HG02763 (cell line): ENCODE measurements at regions not wholly inside any gene's neighbourhood (a gene's known extent, or its start where the extent isn't known, plus 50 kb on each side); places are given as distances from the start of the nearest gene placed in this dataset.
"Not testable (repeated sequence)": the region's sequence is repeated elsewhere in the genome, so short reads cannot be mapped to it uniquely, and the experiment has no call there.

ENCODE experiments used
- ATAC-seq: cut with Tn5 transposase; IDR thresholded peaks from one replicate; pipeline ENCODE4 v1.9.1; 2021; ENCODE audit warnings: mild to moderate bottlenecking, moderate library complexity; ENCODE audit not compliant: unreplicated experiment

DNA sequence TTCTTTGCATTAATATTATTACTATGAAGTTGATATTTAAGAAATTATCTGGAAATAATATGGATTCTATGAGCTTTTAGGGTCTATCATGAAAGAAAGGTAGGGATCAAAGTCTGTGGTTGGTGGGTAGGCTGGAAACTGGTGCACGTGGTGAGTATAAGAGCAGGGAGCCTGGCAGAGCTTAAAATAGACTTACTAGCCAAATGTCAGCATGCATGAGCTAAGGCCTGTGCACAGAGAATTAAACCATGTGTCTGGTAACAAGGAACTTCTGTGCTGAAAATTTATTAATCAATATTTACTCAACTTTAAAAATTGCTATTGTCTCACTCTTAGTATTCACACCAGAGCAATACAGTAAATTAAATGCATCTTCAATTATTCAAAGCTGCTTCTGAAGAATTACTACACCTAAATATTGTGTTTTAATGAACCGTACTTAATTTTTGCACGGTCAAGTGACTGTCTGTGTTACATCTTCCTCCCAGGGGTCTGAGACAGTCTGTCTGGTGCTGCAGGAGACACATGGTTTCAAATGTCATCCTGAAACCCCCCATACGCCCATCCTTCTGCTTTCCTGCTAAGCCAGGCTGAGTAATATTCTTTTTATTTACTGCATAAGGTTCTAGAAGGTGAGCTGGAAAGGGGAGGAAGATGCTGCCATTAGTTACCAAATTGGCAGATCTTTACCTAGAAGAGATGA lies 161.0 kb upstream of the NLRP1 start:
- ATAC-seq: no peak

- no peak for ATAC-seq
These were observed 163.0 kb upstream of the NLRP1 start for GRCh38 chr17:5747276-5747675.

DNA sequence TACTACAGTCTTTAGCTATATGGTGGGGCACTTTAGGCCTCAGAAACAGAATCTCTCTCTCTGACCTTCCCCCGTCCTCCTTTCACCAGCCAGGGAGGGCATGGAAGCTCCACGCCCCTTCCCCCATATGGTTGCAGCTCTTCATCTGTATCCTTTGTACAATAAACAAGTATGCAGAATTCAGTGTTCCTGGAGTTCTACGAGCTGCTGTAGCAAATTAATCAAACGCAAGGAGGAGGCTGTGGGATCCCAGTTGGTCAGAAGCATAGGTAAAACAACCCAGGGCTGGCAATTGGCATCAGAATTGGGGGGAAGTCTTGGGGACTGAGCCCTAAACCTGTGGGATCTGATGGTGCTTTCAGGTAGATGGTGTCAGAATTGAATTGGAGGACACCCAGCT lies 163.7 kb upstream of the NLRP1 start:
- ATAC-seq: no peak

- no peak for ATAC-seq
These were observed 169.1 kb upstream of the NLRP1 start for GRCh38 chr17:5753421-5753820.

DNA sequence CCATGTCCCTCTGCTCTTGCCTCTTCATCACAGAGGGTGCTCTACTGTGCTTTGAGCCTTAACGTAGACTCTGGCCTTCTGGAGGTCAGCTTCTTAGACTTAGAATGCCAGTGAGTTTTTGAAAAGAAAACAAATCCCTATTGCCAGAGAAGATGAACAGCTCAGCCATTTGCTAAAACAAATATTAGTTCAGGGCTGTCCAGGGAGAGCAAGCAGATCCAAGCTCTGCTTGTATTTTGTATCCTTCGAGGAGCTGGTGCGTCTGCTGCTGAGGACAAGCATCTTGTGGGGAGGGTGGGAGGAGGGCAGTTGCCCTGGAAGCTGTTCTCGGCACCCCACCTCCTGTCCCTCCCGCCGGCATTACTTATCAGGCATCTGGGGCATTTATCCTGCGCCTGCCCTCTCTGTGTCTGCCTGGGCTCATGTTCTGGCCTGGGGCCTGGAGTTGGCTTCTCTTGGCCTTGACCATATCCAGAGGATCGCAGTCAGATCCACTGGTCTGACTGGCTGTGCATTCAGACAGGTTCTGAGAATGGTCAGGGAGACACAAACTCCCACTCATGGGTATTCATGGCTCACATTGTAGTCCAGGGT lies 173.1 kb upstream of the NLRP1 start:
- no peak for ATAC-seq

- no peak for ATAC-seq
These were observed 174.3 kb upstream of the NLRP1 start for GRCh38 chr17:5758651-5759050.

GRCh38 chr17:5759501-5759925 lies 175.2 kb upstream of the NLRP1 start:
- no peak for ATAC-seq

DNA sequence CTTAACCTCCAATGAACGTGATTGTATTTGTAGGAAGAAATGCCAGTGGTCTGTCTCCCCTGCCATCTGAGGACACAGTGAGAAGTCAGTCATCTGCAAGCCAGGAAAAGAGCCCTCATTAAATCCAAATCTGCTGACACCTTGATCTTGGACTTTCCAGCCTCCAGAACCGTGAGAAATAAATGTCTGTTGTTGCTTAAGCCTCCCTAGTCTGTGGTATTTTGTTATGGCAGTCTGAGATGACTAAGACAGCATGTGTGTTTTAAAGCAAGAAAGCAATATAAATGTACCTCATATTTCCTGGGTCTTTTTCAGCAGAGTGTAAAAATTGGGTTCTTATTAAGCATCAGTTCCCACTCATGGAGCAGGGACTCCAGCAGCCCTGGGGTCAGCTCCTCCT lies 177.9 kb upstream of the NLRP1 start:
- no peak for ATAC-seq

- no peak for ATAC-seq
These were observed 179.4 kb upstream of the NLRP1 start for GRCh38 chr17:5763595-5764306.

DNA sequence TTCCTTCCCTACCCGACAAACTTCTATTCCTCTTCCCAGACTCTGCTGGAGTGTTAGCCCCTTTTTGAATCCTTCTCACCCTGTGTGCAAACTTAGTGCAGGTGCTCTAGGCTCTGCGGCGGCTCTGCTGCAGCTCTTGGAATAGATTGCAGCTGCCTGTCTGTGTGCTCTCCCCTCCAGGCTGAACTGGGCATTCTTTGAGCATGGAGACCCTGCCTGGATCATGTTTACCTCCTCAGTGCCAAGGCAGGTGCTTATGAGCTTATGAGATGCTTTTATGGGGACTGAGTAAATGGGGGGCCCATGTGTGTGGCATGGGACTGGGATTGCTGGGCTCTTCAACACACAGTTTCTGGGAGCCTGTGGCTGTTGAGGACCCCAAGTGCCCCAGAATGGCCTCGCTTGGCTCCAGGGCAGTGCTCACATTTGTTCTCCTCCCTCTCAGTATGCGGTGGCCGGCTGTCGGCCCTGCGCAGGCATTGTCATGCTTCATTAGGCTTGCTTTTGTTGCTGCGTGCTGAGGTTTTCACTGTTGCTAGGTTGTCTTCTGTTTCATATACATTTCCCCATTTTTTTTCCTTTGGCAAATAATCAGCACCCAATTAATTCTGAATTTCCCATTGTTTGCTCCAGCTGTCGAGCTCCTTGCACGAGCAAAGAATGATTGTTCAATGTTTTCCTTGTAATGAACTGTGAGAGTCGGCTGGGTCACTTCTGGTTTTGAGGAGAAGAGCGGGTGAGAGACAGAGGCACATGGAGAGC lies 185.5 kb upstream of the NLRP1 start:
- no peak for ATAC-seq

GRCh38 chr17:5770441-5771270 lies 186.3 kb upstream of the NLRP1 start:
- ATAC-seq: no peak

DNA sequence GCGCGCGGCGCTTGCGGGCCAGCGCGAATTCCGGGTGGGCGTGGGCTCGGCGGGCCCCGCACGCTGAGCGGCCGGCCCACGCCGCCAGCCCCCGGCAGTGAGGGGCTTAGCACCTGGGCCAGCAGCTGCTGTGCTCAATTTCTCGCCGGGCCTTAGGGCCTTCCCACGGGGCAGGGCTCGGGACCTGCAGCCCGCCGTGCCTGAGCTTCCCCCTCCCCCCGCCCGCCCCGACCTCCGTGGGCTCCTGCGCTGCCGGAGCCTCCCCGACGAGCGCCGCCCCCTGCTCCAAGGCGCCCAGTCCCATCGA lies 186.9 kb upstream of the NLRP1 start:
- ATAC-seq: not testable (repeated sequence)

- ATAC-seq: not testable (repeated sequence)
These were observed 187.7 kb upstream of the NLRP1 start for GRCh38 chr17:5772017-5772416.

DNA sequence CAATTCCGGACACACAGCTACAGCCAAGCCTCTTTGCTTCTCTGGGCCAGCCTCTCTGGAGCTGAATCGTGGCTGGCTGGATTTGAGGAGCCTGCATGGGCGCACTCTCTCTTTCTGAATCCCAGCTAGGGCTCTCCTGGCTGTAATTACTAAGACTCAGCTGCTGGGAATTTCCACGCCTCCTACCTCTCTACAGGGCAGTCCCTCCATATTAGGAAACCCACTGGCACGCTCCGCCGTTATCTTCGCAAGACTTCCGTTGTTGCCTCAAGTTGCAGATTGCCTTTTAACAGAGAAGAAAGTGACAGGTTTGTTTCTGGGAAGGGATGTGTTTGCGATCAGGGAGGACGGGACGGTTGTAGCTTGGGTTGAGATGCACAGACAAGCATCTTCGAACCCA lies 188.4 kb upstream of the NLRP1 start:
- ATAC-seq: no peak

DNA sequence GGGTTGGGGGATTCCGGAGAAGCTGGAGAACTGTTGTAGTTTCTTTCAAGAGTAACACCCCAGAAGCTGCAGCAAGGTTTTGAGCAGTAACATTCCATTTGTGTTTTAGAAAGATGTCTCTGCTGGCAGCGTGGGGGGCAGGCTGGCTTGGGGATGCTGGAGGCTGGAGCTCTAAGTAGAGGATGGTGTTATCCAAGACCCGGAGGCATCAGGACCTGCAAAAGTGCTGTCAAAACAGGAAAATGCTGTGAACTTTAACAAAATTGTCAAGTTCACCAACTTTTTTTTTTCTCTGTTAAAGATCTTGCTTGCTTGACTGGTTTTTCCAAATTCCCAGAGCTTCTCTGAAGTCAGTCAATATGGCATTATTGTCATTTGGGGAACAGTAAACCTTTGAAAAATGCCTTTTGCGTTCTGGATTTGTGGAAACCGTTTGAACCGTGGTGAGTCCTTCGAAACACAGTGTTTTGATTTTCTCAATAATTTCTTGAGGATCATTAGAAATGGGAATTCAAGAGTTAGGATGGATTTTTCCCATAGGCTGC lies 189.6 kb upstream of the NLRP1 start:
- no peak for ATAC-seq

- ATAC-seq: no peak
These were observed 190.8 kb upstream of the NLRP1 start for GRCh38 chr17:5775098-5775497.

DNA sequence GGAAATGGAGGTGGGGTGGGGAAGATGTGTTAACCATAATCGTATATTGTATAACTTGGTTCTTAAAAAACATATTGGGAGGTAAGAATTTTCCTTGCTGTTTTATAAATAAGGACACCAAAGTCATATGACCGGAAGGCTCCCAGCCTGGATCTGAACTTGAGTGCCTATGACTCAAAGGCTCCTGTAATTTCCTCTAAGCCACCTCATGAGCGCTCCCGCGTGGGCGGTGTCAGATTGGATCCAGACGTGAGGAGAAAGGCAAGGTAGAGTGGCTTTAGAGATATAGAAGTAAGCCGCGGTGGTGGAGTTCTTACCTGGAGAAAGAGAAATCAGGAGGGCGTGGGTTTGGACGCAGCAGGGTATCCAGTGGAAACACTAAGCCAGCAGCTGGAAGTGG lies 196.2 kb upstream of the NLRP1 start:
- ATAC-seq: no peak

DNA sequence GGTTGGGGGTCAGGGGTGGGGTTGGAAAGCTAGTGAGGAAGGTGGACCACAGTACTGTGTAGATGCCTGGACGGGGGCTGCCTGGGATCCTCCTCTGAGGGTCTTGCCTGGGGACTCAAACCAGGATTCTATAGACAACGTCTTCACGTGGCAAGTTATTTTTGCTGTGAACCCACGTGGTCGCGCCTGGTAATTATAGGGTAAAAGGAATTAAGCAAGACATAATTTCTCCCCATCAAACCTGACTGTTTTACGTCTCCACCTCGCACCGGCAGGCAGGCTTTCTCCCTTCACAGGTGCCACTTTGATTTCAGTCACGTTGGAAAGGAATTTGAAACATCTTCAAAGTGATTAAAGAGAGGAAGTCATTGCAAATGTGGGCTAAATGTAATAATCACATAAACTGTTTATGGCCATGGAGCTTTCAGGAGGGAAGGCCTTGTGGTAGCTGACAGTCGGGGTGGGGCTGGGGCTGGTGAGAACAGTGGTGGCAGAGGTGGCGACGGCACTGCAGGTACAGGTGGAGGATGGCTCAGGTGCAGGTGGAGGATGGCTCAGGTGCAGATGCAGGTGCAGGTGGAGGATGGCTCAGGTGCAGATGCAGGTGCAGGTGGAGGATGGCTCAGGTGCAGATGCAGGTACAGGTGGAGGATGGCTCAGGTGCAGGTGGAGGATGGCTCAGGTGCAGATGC lies 197.1 kb upstream of the NLRP1 start:
- no peak for ATAC-seq

GRCh38 chr17:5783269-5783668 lies 199.0 kb upstream of the NLRP1 start:
- no peak for ATAC-seq

- ATAC-seq: no peak
These were observed 199.5 kb upstream of the NLRP1 start for GRCh38 chr17:5783851-5784250.
